GM18502 (cell line): ENCODE measurements at regions not wholly inside any gene's neighbourhood (a gene's known extent, or its start where the extent isn't known, plus 50 kb on each side); places are given as distances from the start of the nearest gene placed in this dataset.
A peak's percentile ranks its signal among the peaks of the same experiment; 100 is the strongest.
"Not testable (repeated sequence)": the region's sequence is repeated elsewhere in the genome, so short reads cannot be mapped to it uniquely, and the experiment has no call there.

Experiments used
- ATAC-seq: cut with Tn5 transposase; IDR thresholded peaks from one replicate; pipeline ENCODE4 v1.9.1; 2021; ENCODE audit warnings: mild to moderate bottlenecking; ENCODE audit not compliant: unreplicated experiment, poor library complexity

GRCh38 chr11:21625982-21626381, 566.9 kb upstream of the ANO5 start:
- no peak for ATAC-seq

GRCh38 chr11:21628641-21629040, 564.2 kb upstream of the ANO5 start:
- ATAC-seq, result no peak

- no peak for ATAC-seq
Measured at GRCh38 chr11:21630934-21631478, 561.9 kb upstream of the ANO5 start.

GRCh38 chr11:21631991-21632390, 560.9 kb upstream of the ANO5 start:
- ATAC-seq, result no peak

- no peak for ATAC-seq
Measured at GRCh38 chr11:21634491-21634890, 558.4 kb upstream of the ANO5 start.

GRCh38 chr11:21634956-21635355, 557.9 kb upstream of the ANO5 start:
- ATAC-seq, result no peak

- ATAC-seq, result no peak
Measured at GRCh38 chr11:21635394-21636145, 557.3 kb upstream of the ANO5 start.

- ATAC-seq, result no peak
Measured at GRCh38 chr11:21636561-21636960, 556.3 kb upstream of the ANO5 start.

- peak; percentile 49 for ATAC-seq
Measured at GRCh38 chr11:21640491-21640890, 552.4 kb upstream of the ANO5 start.

GRCh38 chr11:21641869-21642268, 551.0 kb upstream of the ANO5 start:
- ATAC-seq, result no peak

GRCh38 chr11:21646351-21646750, 546.5 kb upstream of the ANO5 start:
- ATAC-seq, result no peak

- ATAC-seq, result no peak
Measured at GRCh38 chr11:21650961-21651360, 541.9 kb upstream of the ANO5 start.

GRCh38 chr11:21653951-21654421, 538.9 kb upstream of the ANO5 start:
- no peak for ATAC-seq

GRCh38 chr11:21656065-21656464, 536.8 kb upstream of the ANO5 start:
- ATAC-seq, result no peak

GRCh38 chr11:21658654-21659193, 534.2 kb upstream of the ANO5 start:
- ATAC-seq, result no peak

GRCh38 chr11:21659377-21659776, 533.5 kb upstream of the ANO5 start:
- ATAC-seq, result not testable (repeated sequence)

- ATAC-seq, result no peak
Measured at GRCh38 chr11:21659961-21660360, 532.9 kb upstream of the ANO5 start.

- no peak for ATAC-seq
Measured at GRCh38 chr11:21675049-21675616, 517.8 kb upstream of the ANO5 start.

- no peak for ATAC-seq
Measured at GRCh38 chr11:21687643-21688042, 505.2 kb upstream of the ANO5 start.

- ATAC-seq, result no peak
Measured at GRCh38 chr11:21704539-21704938, 488.3 kb upstream of the ANO5 start.

- ATAC-seq, result no peak
Measured at GRCh38 chr11:21707116-21707739, 485.7 kb upstream of the ANO5 start.
